ENCODE measurements at regions not wholly inside any gene's neighbourhood (a gene's known extent, or its start where the extent isn't known, plus 50 kb on each side); places are given as distances from the start of the nearest gene placed in this dataset.
"Not testable (repeated sequence)": the region's sequence is repeated elsewhere in the genome, so short reads cannot be mapped to it uniquely, and the experiment has no call there.

DNA sequence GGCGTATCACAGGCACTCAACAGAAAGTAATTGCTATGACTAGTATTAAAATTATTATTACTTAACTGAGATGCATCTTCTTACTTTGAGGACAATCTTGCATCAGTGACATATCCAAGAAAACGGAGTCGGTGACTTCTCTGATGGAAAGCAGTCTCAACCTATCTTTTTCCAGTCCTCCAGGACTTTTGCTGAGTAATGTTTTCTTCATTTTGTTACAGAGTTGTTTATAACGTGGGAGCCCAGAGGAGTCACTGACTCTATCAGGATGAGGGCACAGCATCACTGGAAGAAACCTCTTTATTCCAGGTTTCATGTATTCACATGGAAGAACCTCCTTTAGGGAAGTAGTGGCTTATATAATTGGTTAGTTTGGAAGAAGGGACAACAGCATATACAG is 51.5 kb upstream of the MELK start:
- DNase-seq = no peak
- no peaks in the 10 kb centered on the region for H3K4me1 Mint-ChIP-seq (ENCODE audit: low read depth)
- H3K4me3 Mint-ChIP-seq = no peak overlapping the region
- ChIA-PET CTCF (no interaction called here), POLR2A (no interaction called here)
- H3K27me3 Mint-ChIP-seq (ENCODE audit: low read depth) = peaks cover 11% of the 10 kb centered on the region
- H3K36me3 Mint-ChIP-seq (ENCODE audit: low read depth) = no peaks in the 10 kb centered on the region
- no peak overlapping the region for H3K27ac Mint-ChIP-seq
- no peaks in the 10 kb centered on the region for H3K9me3 Mint-ChIP-seq (ENCODE audit: insufficient read depth)
- no peak for ATAC-seq

DNA sequence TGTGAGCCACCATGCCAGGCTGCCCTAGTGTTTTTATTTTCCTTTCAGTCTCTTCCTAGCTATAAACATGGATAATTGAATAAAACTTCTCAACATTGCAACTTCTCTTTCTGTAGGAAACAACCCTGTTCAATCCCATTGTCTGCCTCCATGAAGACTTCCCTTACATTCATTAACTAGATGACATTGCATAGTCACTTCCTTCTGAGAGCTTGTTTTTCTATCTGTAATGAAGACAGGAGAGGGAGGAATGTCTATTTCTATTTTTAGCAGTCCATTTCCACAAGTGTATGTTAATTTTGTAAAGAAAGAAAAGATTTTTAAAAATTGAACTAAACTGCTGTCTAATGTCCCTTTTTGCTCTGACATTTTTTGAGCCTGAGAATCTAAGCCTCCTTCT is 55.6 kb upstream of the MELK start:
- Mint-ChIP-seq H3K4me3 (no peak overlapping the region), H3K27ac (peak overlapping the region; percentile 39), H3K36me3 (ENCODE audit: low read depth) (no peaks in the 10 kb centered on the region), H3K4me1 (ENCODE audit: low read depth) (no peaks in the 10 kb centered on the region), H3K27me3 (ENCODE audit: low read depth) (peaks cover 15% of the 10 kb centered on the region), H3K9me3 (ENCODE audit: insufficient read depth) (no peaks in the 10 kb centered on the region)
- no peak for DNase-seq
- POLR2A ChIA-PET = no interaction called here
- CTCF ChIA-PET = no interaction called here
- ATAC-seq = no peak

DNA sequence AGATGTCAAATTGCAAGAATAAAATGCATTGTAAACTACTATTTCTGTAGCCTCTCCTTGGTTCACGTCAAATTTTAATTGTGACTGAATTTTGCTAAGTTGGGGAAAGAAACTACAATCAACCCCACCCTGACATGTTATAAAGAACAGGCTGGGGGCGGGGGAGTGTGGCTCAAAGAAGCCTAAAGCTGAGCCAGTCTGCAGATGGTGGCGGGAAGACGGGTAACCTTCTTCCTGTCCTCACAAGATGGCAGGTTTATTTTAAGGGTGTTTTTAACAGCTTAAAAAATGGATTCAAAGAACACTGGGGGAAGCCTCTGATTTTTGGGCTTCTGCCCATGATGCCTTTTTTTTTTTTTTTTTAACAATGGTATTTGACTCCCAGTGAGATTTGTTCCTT is 68.5 kb upstream of the MELK start:
- ATAC-seq = peak; percentile 60
- peak overlapping the region; percentile 91 for H3K27ac Mint-ChIP-seq
- peak; percentile 37 for DNase-seq

DNA sequence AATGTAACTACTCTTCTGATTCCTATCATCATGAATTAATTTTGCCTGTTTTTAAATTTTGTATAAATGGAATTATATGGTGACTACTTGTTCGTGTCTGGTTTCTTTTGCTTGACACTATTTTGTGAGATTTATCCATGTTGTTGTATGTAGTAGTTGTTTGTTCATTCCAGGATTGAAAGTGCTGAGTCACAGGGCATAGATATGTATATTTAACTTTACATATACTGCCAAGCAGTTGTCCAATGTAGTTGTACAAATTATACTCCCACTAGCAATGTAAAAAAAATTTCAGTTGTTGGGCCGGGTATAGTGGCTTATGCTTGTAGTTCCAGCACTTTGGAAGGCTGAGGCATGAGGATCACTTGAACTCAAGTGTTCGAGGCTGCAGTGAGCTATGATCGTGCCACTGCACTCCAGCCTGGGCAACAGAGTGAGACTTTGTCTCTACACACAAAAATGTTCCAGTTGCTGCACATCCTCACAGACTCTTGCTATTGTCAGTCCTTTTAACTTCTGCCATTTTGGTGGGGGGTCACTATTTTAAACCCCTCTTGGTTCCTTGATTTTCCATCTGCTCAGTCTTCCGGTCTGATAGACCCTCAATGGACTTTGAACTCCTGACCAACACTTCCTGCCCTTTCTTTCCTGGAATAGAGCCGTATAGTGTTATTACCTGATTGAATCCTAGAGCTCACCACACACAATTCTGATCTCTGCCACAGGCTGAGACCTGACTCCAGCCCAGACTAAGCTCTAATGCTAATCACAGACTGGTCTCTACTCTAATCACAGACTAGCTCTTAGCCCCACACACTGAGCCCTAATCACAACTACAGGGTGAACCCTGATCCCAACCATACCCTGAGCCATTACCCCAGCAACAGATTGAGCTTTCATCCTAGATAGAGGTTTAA is 69.3 kb upstream of the MELK start:
- Mint-ChIP-seq H3K9me3 (ENCODE audit: insufficient read depth) (no peaks in the 10 kb centered on the region), H3K27ac (peak overlapping the region; percentile 91), H3K4me3 (no peak overlapping the region), H3K27me3 (ENCODE audit: low read depth) (peaks cover 8% of the 10 kb centered on the region), H3K36me3 (ENCODE audit: low read depth) (peaks cover 3% of the 10 kb centered on the region), H3K4me1 (ENCODE audit: low read depth) (peaks cover 24% of the 10 kb centered on the region)
- CTCF ChIA-PET = interaction anchor here (0.7 to 2.0 kb wide), 5 partner anchors 8 to 312 kb away, joined by 3 to 5 read pairs (median 3); partner anchors contain the start of gene CLTA
- ATAC-seq = peak; percentile 30
- DNase-seq = no peak
- POLR2A ChIA-PET = interaction anchor here (0.7 kb wide), 3 partner anchors 15 to 854 kb away, joined by 3 read pairs; no protein-coding TSS in a partner anchor

More for the DNA sequence above, 68.5 kb upstream of the MELK start:
- ChIA-PET CTCF (interaction anchor here (0.9 to 2.0 kb wide), 4 partner anchors 9 to 97 kb away, joined by 3 to 5 read pairs (median 3); no protein-coding TSS in a partner anchor), POLR2A (interaction anchor here (0.7 kb wide), 3 partner anchors 16 to 855 kb away, joined by 3 read pairs; no protein-coding TSS in a partner anchor)
- Mint-ChIP-seq H3K27me3 (ENCODE audit: low read depth) (peaks cover 11% of the 10 kb centered on the region), H3K4me3 (no peak overlapping the region), H3K4me1 (ENCODE audit: low read depth) (peaks cover 24% of the 10 kb centered on the region), H3K36me3 (ENCODE audit: low read depth) (peaks cover 3% of the 10 kb centered on the region), H3K9me3 (ENCODE audit: insufficient read depth) (no peaks in the 10 kb centered on the region)

DNA sequence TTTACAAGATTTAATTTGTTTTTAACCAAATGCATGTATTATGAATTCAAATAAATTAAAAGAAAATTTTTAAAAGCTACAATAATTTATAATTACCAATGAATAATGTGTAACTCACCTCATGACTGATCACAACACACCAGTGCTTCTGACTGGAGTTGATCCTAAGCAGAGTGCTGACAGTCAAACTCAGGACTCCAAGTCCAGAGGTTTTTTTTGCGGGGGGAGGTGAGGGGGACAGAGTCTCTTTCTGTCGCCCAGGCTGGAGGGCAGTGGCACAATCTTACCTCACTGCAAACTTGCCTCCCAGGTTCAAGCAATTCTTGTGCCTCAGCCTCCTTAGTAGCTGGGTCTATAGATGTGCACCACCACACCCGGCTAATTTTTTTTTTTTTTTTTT is 71.0 kb upstream of the MELK start:
- ChIA-PET CTCF (no interaction called here), POLR2A (interaction anchor here (0.8 kb wide), 1 partner anchor 14 kb away, joined by 4 read pairs; no protein-coding TSS in a partner anchor)
- H3K4me3 Mint-ChIP-seq = no peak overlapping the region
- no peaks in the 10 kb centered on the region for H3K27me3 Mint-ChIP-seq (ENCODE audit: low read depth)
- no peaks in the 10 kb centered on the region for H3K9me3 Mint-ChIP-seq (ENCODE audit: insufficient read depth)
- no peak for DNase-seq
- peaks cover 3% of the 10 kb centered on the region for H3K36me3 Mint-ChIP-seq (ENCODE audit: low read depth)
- no peak overlapping the region for H3K27ac Mint-ChIP-seq
- peaks cover 24% of the 10 kb centered on the region for H3K4me1 Mint-ChIP-seq (ENCODE audit: low read depth)
- no peak for ATAC-seq

DNA sequence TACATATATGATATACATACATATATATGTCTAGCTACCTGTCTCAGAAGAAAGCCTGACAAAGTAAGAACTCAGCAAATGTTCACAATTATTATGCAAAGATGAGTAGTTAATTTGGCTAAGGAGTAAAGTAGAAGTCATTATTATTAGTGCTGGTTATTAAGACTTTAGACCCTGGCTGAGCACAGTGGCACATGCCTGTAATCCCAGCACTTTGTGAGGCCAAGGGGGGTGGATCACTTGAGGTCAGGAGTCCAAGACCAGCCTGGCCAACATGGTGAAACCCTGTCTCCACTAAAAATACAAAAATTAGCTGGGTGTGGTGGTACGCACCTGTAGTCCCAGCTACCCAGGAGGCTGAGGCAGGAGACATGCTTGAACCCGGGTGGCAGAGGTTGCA is 71.8 kb upstream of the MELK start:
- H3K4me3 Mint-ChIP-seq; H3K27ac Mint-ChIP-seq; ATAC-seq; H3K9me3 Mint-ChIP-seq (ENCODE audit: insufficient read depth); H3K27me3 Mint-ChIP-seq (ENCODE audit: low read depth); DNase-seq; POLR2A ChIA-PET; H3K36me3 Mint-ChIP-seq (ENCODE audit: low read depth): not testable (repeated sequence)
- CTCF ChIA-PET = interaction anchor here (1.3 kb wide), 1 partner anchor 15 kb away, joined by 3 read pairs; no protein-coding TSS in a partner anchor
- H3K4me1 Mint-ChIP-seq (ENCODE audit: low read depth) = peaks cover 24% of the 10 kb centered on the region

DNA sequence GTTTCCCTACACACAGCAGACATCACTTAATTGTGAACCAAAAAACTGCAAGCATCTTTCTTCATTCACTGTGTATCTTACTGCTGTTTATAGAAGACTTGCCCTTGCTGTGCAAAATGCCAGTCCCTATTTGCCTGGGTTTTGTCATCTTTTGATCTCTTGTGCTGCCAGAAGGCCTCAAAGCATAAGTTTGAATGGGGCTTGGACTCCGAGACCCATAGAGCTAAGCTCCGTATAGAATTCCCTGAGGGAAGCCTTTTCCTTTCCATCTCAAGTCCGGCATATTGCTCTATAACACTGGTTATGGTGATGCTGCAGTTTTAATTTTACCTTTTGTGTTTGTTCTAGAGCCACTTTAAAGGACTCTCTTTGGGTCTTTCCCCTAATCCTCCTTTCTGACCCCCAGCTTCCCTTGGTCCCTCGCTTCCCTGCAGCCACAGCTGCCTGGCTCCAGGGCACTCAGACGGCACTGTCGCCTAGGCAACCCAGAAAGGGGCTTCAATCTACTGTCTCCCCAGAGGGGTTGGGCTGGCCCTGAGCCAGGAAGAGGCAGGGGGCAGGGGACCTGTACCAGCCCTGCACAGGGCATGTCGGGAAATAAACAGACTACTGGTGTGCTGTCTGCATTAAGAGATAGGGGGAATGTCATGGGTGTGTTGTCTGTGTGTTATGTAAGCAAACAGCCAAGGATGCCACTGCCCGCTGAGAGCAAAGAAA is 73.4 kb upstream of the MELK start:
- no peaks in the 10 kb centered on the region for H3K9me3 Mint-ChIP-seq (ENCODE audit: insufficient read depth)
- H3K4me3 Mint-ChIP-seq = no peak overlapping the region
- H3K36me3 Mint-ChIP-seq (ENCODE audit: low read depth) = peaks cover 3% of the 10 kb centered on the region
- no peak overlapping the region for H3K27ac Mint-ChIP-seq
- H3K4me1 Mint-ChIP-seq (ENCODE audit: low read depth) = peaks cover 36% of the 10 kb centered on the region
- ATAC-seq (no peak), DNase-seq (no peak)
- POLR2A ChIA-PET = no interaction called here
- CTCF ChIA-PET = interaction anchor here (1.3 kb wide), 1 partner anchor 14 kb away, joined by 3 read pairs; no protein-coding TSS in a partner anchor
- H3K27me3 Mint-ChIP-seq (ENCODE audit: low read depth) = no peaks in the 10 kb centered on the region

DNA sequence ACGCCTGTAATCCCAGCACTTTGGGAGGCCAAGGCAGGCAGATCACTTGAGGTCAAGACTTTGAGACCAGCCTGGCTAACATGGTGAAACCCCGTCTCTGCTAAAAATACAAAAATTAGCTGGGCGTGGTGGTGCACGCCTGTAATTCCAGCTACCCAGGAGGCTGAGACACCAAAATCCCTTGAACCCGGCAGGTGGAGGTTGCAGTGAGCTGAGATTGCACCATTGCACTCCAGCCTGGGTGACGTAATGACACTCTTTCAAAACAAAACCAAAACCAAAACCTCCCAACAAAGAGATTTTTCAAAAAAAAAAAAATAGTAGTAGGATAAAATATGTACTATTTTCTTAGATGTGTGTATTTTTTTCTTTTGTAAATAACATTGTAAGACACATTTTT is 79.1 kb upstream of the MELK start:
- DNase-seq = peak; percentile 69
- POLR2A ChIA-PET; H3K9me3 Mint-ChIP-seq (ENCODE audit: insufficient read depth); H3K36me3 Mint-ChIP-seq (ENCODE audit: low read depth); CTCF ChIA-PET; H3K27me3 Mint-ChIP-seq (ENCODE audit: low read depth): not testable (repeated sequence)
- peak; percentile 45 for ATAC-seq
- Mint-ChIP-seq H3K4me3 (peak overlapping the region; percentile 63), H3K27ac (peak overlapping the region; percentile 79), H3K4me1 (ENCODE audit: low read depth) (peaks cover 55% of the 10 kb centered on the region)

DNA sequence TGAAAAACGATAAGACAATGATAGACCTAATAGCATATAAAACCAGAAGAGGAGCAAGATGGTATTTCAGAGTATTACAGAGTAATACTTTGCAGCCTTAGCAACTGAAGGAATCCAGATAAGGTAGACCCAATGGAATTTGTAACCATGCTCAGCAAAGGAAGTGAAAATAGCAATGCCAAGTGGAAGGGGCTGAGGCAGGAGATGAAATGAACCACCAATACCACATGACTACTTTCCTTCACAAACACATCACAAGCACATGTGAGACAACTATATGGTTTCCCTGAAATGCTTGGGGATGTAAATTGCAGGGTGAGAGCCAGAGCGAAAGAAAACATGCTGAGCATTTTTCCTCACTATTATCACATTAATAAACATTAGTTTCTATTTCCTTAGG is 79.8 kb upstream of the MELK start:
- H3K4me1 Mint-ChIP-seq (ENCODE audit: low read depth) = peaks cover 60% of the 10 kb centered on the region
- ATAC-seq = peak; percentile 74

DNA sequence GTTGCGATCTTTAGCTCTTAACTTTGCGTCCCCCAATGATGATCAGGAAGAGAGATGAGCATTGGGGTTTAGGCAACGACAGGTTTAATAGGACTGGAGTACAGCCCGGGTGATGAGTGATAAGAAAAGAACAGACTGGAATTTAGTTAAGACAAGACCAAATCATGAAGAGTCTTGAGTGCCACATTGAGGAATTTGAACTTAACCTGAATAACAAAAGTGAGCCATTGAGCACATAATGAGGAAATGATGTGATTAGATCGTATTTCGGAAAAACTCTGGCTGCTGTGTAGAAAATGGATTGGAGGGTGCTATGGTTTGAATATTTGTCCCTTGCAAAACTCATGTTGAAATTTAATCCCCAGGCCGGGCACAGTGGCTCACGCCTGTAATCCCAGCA is 83.2 kb upstream of the MELK start:
- ChIA-PET CTCF (interaction anchor here (5.2 kb wide), 1 partner anchor 82 kb away, joined by 35 read pairs; no protein-coding TSS in a partner anchor), POLR2A (interaction anchor here (2.0 kb wide), 1 partner anchor 90 kb away, joined by 11 read pairs; the partner anchor contains the start of gene RNF38)
- no peaks in the 10 kb centered on the region for H3K9me3 Mint-ChIP-seq (ENCODE audit: insufficient read depth)

More for the DNA sequence above, 79.8 kb upstream of the MELK start:
- ChIA-PET CTCF (no interaction called here), POLR2A (no interaction called here)
- peak; percentile 50 for DNase-seq
- peak overlapping the region; percentile 72 for H3K27ac Mint-ChIP-seq
- H3K27me3 Mint-ChIP-seq (ENCODE audit: low read depth) = no peaks in the 10 kb centered on the region
- H3K4me3 Mint-ChIP-seq = peak overlapping the region; percentile 59
- H3K36me3 Mint-ChIP-seq (ENCODE audit: low read depth) = no peaks in the 10 kb centered on the region
- H3K9me3 Mint-ChIP-seq (ENCODE audit: insufficient read depth) = no peaks in the 10 kb centered on the region

DNA sequence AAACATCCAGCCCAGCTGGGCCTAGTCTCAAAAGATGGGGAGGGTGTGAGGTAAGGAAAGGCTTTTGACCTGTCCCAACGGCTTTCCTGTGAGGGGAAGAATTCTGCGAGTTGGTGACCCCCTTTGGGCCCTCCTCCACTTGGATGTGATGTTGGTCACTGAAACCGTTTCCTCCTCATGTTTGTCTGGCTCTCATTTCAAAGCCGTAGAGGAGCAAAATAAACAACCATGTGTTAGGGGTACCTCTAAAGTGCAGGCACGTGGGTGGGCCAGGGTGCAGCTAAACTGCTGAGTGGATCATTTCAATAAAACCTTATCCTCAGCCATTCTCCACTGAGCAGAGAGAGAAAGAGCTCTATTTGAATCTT is 84.3 kb upstream of the MELK start:
- DNase-seq (no peak), ATAC-seq (no peak)
- CTCF ChIA-PET = interaction anchor here (1.0 to 5.2 kb wide), 6 partner anchors 9 to 81 kb away, joined by 3 to 35 read pairs (median 6); no protein-coding TSS in a partner anchor
- Mint-ChIP-seq H3K27me3 (ENCODE audit: low read depth) (no peaks in the 10 kb centered on the region), H3K4me3 (peak overlapping the region; percentile 96), H3K36me3 (ENCODE audit: low read depth) (peaks cover 2% of the 10 kb centered on the region), H3K4me1 (ENCODE audit: low read depth) (peaks cover 60% of the 10 kb centered on the region), H3K27ac (peak overlapping the region; percentile 99), H3K9me3 (ENCODE audit: insufficient read depth) (no peaks in the 10 kb centered on the region)
- POLR2A ChIA-PET = interaction anchor here (0.6 to 5.0 kb wide), 16 partner anchors 10 to 677 kb away, joined by 3 to 44 read pairs (median 4); partner anchors contain the start of genes RNF38 and SPAG8

More for the DNA sequence above, 83.2 kb upstream of the MELK start:
- ATAC-seq (no peak), DNase-seq (no peak)
- Mint-ChIP-seq H3K27me3 (ENCODE audit: low read depth) (no peaks in the 10 kb centered on the region), H3K36me3 (ENCODE audit: low read depth) (peaks cover 2% of the 10 kb centered on the region), H3K4me1 (ENCODE audit: low read depth) (peaks cover 62% of the 10 kb centered on the region), H3K27ac (peak overlapping the region; percentile 51), H3K4me3 (peak overlapping the region; percentile 96)

All from activated CD8-positive, alpha-beta T cell treated with anti-CD3 and anti-CD28 coated beads, Interleukin-2, amount 10 ng/mL, durations not matched to agents 7 days and 5 days (primary cell).